K562 (cell line): ENCODE measurements at regions not wholly inside any gene's neighbourhood (a gene's known extent, or its start where the extent isn't known, plus 50 kb on each side); places are given as distances from the start of the nearest gene placed in this dataset.

Experiments
- ATAC-seq: fragments of 200-7000 bp; cut with Tn5 transposase; 3 replicates; pipeline ENCODE4 v1.9.1; 2020; ENCODE audit warnings: moderate library complexity
- BruUV-seq: library from RNA; stranded (reverse); fragments of 400-500 nt; replicated peaks from 2 replicates; lab custom pipeline; 2021; lab: Mats Ljungman, UMichigan
- CTCF ChIA-PET: fragments of 300-600 bp; formaldehyde crosslinking; extraction: SDS; loops from one replicate; lab custom pipeline; 2021; ENCODE audit warnings: low intra/inter-chr PET ratio; lab: Yijun Ruan, JAX
- POLR2A ChIA-PET: fragments of 300-600, 350-650 bp; sonication (Branson Sonifier 250); formaldehyde crosslinking; extraction: SDS; loops from one replicate; lab custom pipeline; 2021; ENCODE audit warnings: antibody characterized with exemption, inconsistent platforms; lab: Yijun Ruan, JAX
- DNase-seq, 4 experiments: peaks; one replicate each; pipeline versions ENCODE4 v3.0.0 to v3.0.0-alpha.2; 2011 to 2018; ENCODE audit warnings: low spot score in 3 of 4, mixed read lengths in 3 of 4; ENCODE audit errors: extremely low read depth in 1 of 4
- FAIRE-seq: peaks from 2 replicates; lab custom pipeline; 2011; peaks lifted over from hg19 to GRCh38; lab: Jason Lieb, UNC
- H2AFZ ChIP-seq: 2 replicates; pipeline ENCODE4 v1.6.0; 2011; ENCODE audit warnings: low read depth, low read length, control low read depth, inconsistent platforms
- H3K27ac ChIP-seq: fragments of 200-600 bp; 3 replicates; pipeline ENCODE4 v1.8.0; 2011; ENCODE audit warnings: low read depth, mild to moderate bottlenecking, control low read depth, inconsistent platforms, low read length, moderate library complexity, mixed read lengths; ENCODE audit errors: extremely low read depth
- H3K27me3 ChIP-seq, 2 experiments: fragments of 300-600 bp in 1 of 2; 2 replicates in 1 of 2; 3 replicates in 1 of 2; pipeline versions ENCODE4 v1.6.0 to v1.8.0; 2011; ENCODE audit warnings: inconsistent platforms in 2 of 2, low read length in 2 of 2, mild to moderate bottlenecking in 1 of 2, mixed read lengths in 1 of 2, moderate library complexity in 1 of 2; ENCODE audit not compliant: control insufficient read depth in 2 of 2, insufficient read depth in 2 of 2
- H3K36me3 ChIP-seq: fragments of 300-600 bp; 3 replicates; pipeline ENCODE4 v1.8.0; 2011; ENCODE audit warnings: mild to moderate bottlenecking, low read length, inconsistent platforms; ENCODE audit not compliant: control insufficient read depth, insufficient read depth
- H3K4me1 ChIP-seq, 2 experiments: fragments of 200-600 bp in 1 of 2; replicated peaks in 1 of 2; 2 replicates in 1 of 2; 3 replicates in 1 of 2; pipeline versions ENCODE4 v1.5.1 to v1.8.0; 2011; ENCODE audit warnings: inconsistent platforms in 2 of 2, low read length in 2 of 2, mild to moderate bottlenecking in 1 of 2, mixed read lengths in 1 of 2, moderate library complexity in 1 of 2; ENCODE audit not compliant: control insufficient read depth in 2 of 2, insufficient read depth in 2 of 2
- H3K4me2 ChIP-seq: 2 replicates; pipeline ENCODE4 v1.6.1; 2011; ENCODE audit warnings: low read length, control low read depth, inconsistent platforms, mixed read lengths; ENCODE audit not compliant: insufficient read depth
- H3K4me3 ChIP-seq: fragments of 200-600 bp; sonication (generic), shearing (Covaris generic); 2 replicates; pipeline ENCODE4 v1.5.1; 2016; ENCODE audit warnings: control low read depth, inconsistent platforms
- H3K79me2 ChIP-seq: fragments of 200-600 bp; 3 replicates; pipeline ENCODE4 v1.8.0; 2011; ENCODE audit warnings: low read length, inconsistent platforms; ENCODE audit not compliant: control insufficient read depth, insufficient read depth
- H3K9ac ChIP-seq, 2 experiments: 2 replicates each; pipeline versions ENCODE4 v1.6.0 to v1.6.1; 2011; ENCODE audit warnings: low read depth in 2 of 2, low read length in 2 of 2, control low read depth in 1 of 2, inconsistent platforms in 1 of 2, mild to moderate bottlenecking in 1 of 2, mixed read lengths in 1 of 2; ENCODE audit not compliant: insufficient read depth in 1 of 2
- H3K9me1 ChIP-seq: one replicate; pipeline ENCODE4 v1.6.0; 2011; ENCODE audit warnings: inconsistent platforms, mild to moderate bottlenecking, low read length, moderate library complexity; ENCODE audit not compliant: control insufficient read depth, insufficient read depth
- H3K9me3 ChIP-seq: replicated peaks from 2 replicates; pipeline ENCODE4 v1.5.1; 2011; ENCODE audit warnings: low read depth, low read length, inconsistent platforms; ENCODE audit not compliant: control insufficient read depth, insufficient read depth
- H4K20me1 ChIP-seq: replicated peaks from 2 replicates; pipeline ENCODE4 v1.6.1; 2011; ENCODE audit warnings: low read length, inconsistent platforms, mixed read lengths; ENCODE audit not compliant: control insufficient read depth, insufficient read depth
- CBX2 ChIP-seq: fragments of 200-600 bp; sonication (generic); IDR thresholded peaks from one replicate; pipeline ENCODE4 v1.6.1; 2012; ENCODE audit warnings: mild to moderate bottlenecking, low read length, inconsistent platforms; ENCODE audit not compliant: insufficient read depth, poor library complexity, severe bottlenecking
- CSDE1 ChIP-seq, 2 experiments: fragments of 450-650 bp; IDR thresholded peaks; 2 replicates each; pipeline ENCODE4 v1.6.1; 2016; ENCODE audit warnings: mild to moderate bottlenecking in 1 of 2
- FOXP4 ChIP-seq: sonication (generic); formaldehyde crosslinking; IDR thresholded peaks from 2 replicates; pipeline ENCODE4 v1.8.0; 2022; ENCODE audit warnings: mild to moderate bottlenecking, missing genetic modification reagents, borderline replicate concordance
- MITF ChIP-seq: IDR thresholded peaks from 2 replicates; pipeline ENCODE4 v1.6.1; 2014; ENCODE audit warnings: antibody characterized with exemption
- NFIC ChIP-seq: fragments of 450-650 bp; IDR thresholded peaks from 2 replicates; pipeline ENCODE4 v1.6.1; 2017; ENCODE audit warnings: mild to moderate bottlenecking, inconsistent platforms
- TCF7 ChIP-seq: sonication (generic); IDR thresholded peaks from 2 replicates; pipeline ENCODE4 v1.6.1; 2016; ENCODE audit warnings: antibody characterized with exemption, borderline replicate concordance
- WGBS: fragments of 100-300 bp; shearing (Covaris generic); methylation state at CpG from one replicate; pipeline ENCODE4 v1.1.6; 2016; ENCODE audit warnings: low coverage, mixed read lengths; ENCODE audit not compliant: insufficient coverage; ENCODE audit errors: missing lambda C conversion rate; 5-methylcytosine and 5-hydroxymethylcytosine counted together
- in situ Hi-C: fragments of 300-500 bp; cut with MboI; formaldehyde crosslinking; loops from 4 replicates; pipeline ENCODE4 v1.15.0; 2018; ENCODE audit warnings: inconsistent platforms, mixed read lengths
- intact Hi-C: fragments of 100-400 bp; cut with micrococcal nuclease; formaldehyde crosslinking; loops from 2 replicates; pipeline ENCODE4 v1.14.2; 2022

- no peak overlapping the region for H3K4me2 ChIP-seq
- ChIA-PET POLR2A (no interaction called here), CTCF (no interaction called here)
- FAIRE-seq (no peak), ATAC-seq (no peak), DNase-seq (no peak)
- no peak overlapping the region for H2AFZ ChIP-seq
- H3K36me3 ChIP-seq = no peaks in the 10 kb centered on the region
- no peaks in the 10 kb centered on the region for H3K79me2 ChIP-seq
- no peak overlapping the region for H3K4me3 ChIP-seq
- H3K27me3 ChIP-seq = no peaks in the 10 kb centered on the region
- intact Hi-C loops = no loop called here
- no peak for TF ChIP-seq CSDE1 (IDR thresholded peaks at IDR 0.05)
- H3K9me3 ChIP-seq = no peaks in the 10 kb centered on the region
- no peaks in the 10 kb centered on the region for H3K4me1 ChIP-seq
- no peaks in the 10 kb centered on the region for H4K20me1 ChIP-seq
- in situ Hi-C loops = no loop called here
- no peaks in the 10 kb centered on the region for H3K9me1 ChIP-seq
- no peak overlapping the region for H3K9ac ChIP-seq
- no peak overlapping the region for H3K27ac ChIP-seq
- BruUV-seq = no TSS peak
These were observed 65.8 kb upstream of the RFXAP start for GRCh38 chr13:36753176-36753575.

GRCh38 chr13:36758345-36758744, 60.7 kb upstream of the RFXAP start:
- Histone ChIP-seq H3K9me1 (no peaks in the 10 kb centered on the region), H3K4me3 (no peak overlapping the region), H3K9ac (no peak overlapping the region), H3K27ac (no peak overlapping the region), H3K36me3 (no peaks in the 10 kb centered on the region), H3K79me2 (no peaks in the 10 kb centered on the region), H2AFZ (no peak overlapping the region), H4K20me1 (no peaks in the 10 kb centered on the region), H3K27me3 (no peaks in the 10 kb centered on the region), H3K4me2 (no peak overlapping the region), H3K4me1 (no peaks in the 10 kb centered on the region), H3K9me3 (no peaks in the 10 kb centered on the region)
- ATAC-seq = no peak
- no TSS peak for BruUV-seq
- WGBS = 0% methylated on average over 1 of the region's 1 CpG
- no peak for FAIRE-seq
- ChIA-PET POLR2A (no interaction called here), CTCF (no interaction called here)
- peak in 1 of 4 experiments; percentile 0 for DNase-seq
- intact Hi-C loops = no loop called here
- TF ChIP-seq FOXP4 (CRISPR knock-in tag) = no peak
- no peak for TF ChIP-seq CBX2
- no peak for TF ChIP-seq MITF
- TF ChIP-seq NFIC = peak; percentile 27; the same call in 1 of the 2 replicates
- TF ChIP-seq TCF7 = no peak
- in situ Hi-C loops = no loop called here
